Islet of Langerhans (tissue), 1 donor: ENCODE measurements at regions not wholly inside any gene's neighbourhood (a gene's known extent, or its start where the extent isn't known, plus 50 kb on each side); places are given as distances from the start of the nearest gene placed in this dataset.
"Not testable (repeated sequence)": the region's sequence is repeated elsewhere in the genome, so short reads cannot be mapped to it uniquely, and the experiment has no call there.

ENCODE experiments used
- FAIRE-seq: peaks from one replicate; lab custom pipeline; 2011; peaks lifted over from hg19 to GRCh38; lab: Jason Lieb, UNC

GRCh38 chr9:13001989-13002580 lies 227.3 kb downstream of the LURAP1L start:
- FAIRE-seq, result no peak

- no peak for FAIRE-seq
Observed at GRCh38 chr9:13002740-13003139, 227.9 kb downstream of the LURAP1L start.

GRCh38 chr9:13009871-13010270 lies 235.1 kb downstream of the LURAP1L start:
- FAIRE-seq, result no peak

- no peak for FAIRE-seq
Observed at GRCh38 chr9:13013991-13014883, 239.4 kb downstream of the LURAP1L start.

- no peak for FAIRE-seq
Observed at GRCh38 chr9:13017260-13017659, 242.4 kb downstream of the LURAP1L start.

- no peak for FAIRE-seq
Observed at GRCh38 chr9:13020146-13021040, 245.6 kb downstream of the LURAP1L start.

- FAIRE-seq, result no peak
Observed at GRCh38 chr9:13022756-13023155, 247.9 kb downstream of the LURAP1L start.

GRCh38 chr9:13023498-13023897 lies 248.7 kb downstream of the LURAP1L start:
- no peak for FAIRE-seq

GRCh38 chr9:13026956-13027355 lies 252.1 kb downstream of the LURAP1L start:
- FAIRE-seq, result no peak

- no peak for FAIRE-seq
Observed at GRCh38 chr9:13027879-13028278, 251.6 kb downstream of the MPDZ start.

GRCh38 chr9:13032585-13032984 lies 246.9 kb downstream of the MPDZ start:
- FAIRE-seq, result no peak

- FAIRE-seq, result no peak
Observed at GRCh38 chr9:13033959-13034693, 245.4 kb downstream of the MPDZ start.

- no peak for FAIRE-seq
Observed at GRCh38 chr9:13034694-13035002, 244.8 kb downstream of the MPDZ start.

- no peak for FAIRE-seq
Observed at GRCh38 chr9:13035822-13036221, 243.7 kb downstream of the MPDZ start.

- not testable (repeated sequence) for FAIRE-seq
Observed at GRCh38 chr9:13037808-13038207, 241.7 kb downstream of the MPDZ start.

GRCh38 chr9:13047827-13048587 lies 231.5 kb downstream of the MPDZ start:
- no peak for FAIRE-seq

GRCh38 chr9:13049223-13049622 lies 230.3 kb downstream of the MPDZ start:
- FAIRE-seq, result no peak

- no peak for FAIRE-seq
Observed at GRCh38 chr9:13053504-13053903, 226.0 kb downstream of the MPDZ start.

- no peak for FAIRE-seq
Observed at GRCh38 chr9:13054389-13054788, 225.1 kb downstream of the MPDZ start.
